Mesodermal cell (in vitro differentiated cells): ENCODE measurements at regions not wholly inside any gene's neighbourhood (a gene's known extent, or its start where the extent isn't known, plus 50 kb on each side); places are given as distances from the start of the nearest gene placed in this dataset.
"Not testable (repeated sequence)": the region's sequence is repeated elsewhere in the genome, so short reads cannot be mapped to it uniquely, and the experiment has no call there.

ENCODE experiments used
- H3K27ac ChIP-seq: 2 replicates; pipeline ENCODE4 v1.7.0; 2013; ENCODE audit warnings: mild to moderate bottlenecking, low read depth, low read length, moderate library complexity; ENCODE audit not compliant: severe bottlenecking
- H3K36me3 ChIP-seq: 2 replicates; pipeline ENCODE4 v1.7.1; 2013; ENCODE audit warnings: mild to moderate bottlenecking, low read length, moderate library complexity; ENCODE audit not compliant: control insufficient read depth, insufficient read depth
- H3K4me1 ChIP-seq: one replicate; pipeline ENCODE4 v1.7.1; 2013; ENCODE audit warnings: mild to moderate bottlenecking, low read length; ENCODE audit not compliant: insufficient read depth, control insufficient read depth, poor library complexity, severe bottlenecking
- H3K4me3 ChIP-seq: 2 replicates; pipeline ENCODE4 v1.7.0; 2013; ENCODE audit warnings: low read length, control low read depth, mild to moderate bottlenecking; ENCODE audit not compliant: insufficient read depth, poor library complexity, severe bottlenecking; ENCODE audit errors: extremely low read depth
- H3K9me3 ChIP-seq: 2 replicates; pipeline ENCODE4 v1.7.1; 2013; ENCODE audit warnings: mild to moderate bottlenecking, low read length, moderate library complexity; ENCODE audit not compliant: control insufficient read depth
- WGBS, 2 experiments: methylation state at CpG; one replicate each; pipeline ENCODE4 v1.1.5; 2013; ENCODE audit warnings: missing lambda C conversion rate in 2 of 2; ENCODE audit not compliant: insufficient coverage in 2 of 2; 5-methylcytosine and 5-hydroxymethylcytosine counted together

GRCh38 chr12:82300611-82301010, 57.6 kb downstream of the CCDC59 start:
- 83% methylated on average over 1 of the region's 3 CpGs; no CpG with 5 or more reads in 1 of the 2 experiments for WGBS, 2 experiments

GRCh38 chr12:82299319-82300025, 58.7 kb downstream of the CCDC59 start:
- Histone ChIP-seq H3K9me3 (no peaks in the 10 kb centered on the region), H3K27ac (peak overlapping the region; percentile 92), H3K4me1 (peaks cover 10% of the 10 kb centered on the region), H3K36me3 (no peaks in the 10 kb centered on the region), H3K4me3 (no peak overlapping the region)
- WGBS, 2 experiments, result 100% methylated on average over 1 of the region's 2 CpGs; no CpG with 5 or more reads in 1 of the 2 experiments

More at GRCh38 chr12:82300611-82301010, 57.6 kb downstream of the CCDC59 start:
- peak overlapping the region; percentile 92 for H3K27ac ChIP-seq
- H3K4me3 ChIP-seq, result no peak overlapping the region
- no peaks in the 10 kb centered on the region for H3K36me3 ChIP-seq
- peaks cover 10% of the 10 kb centered on the region for H3K4me1 ChIP-seq
- H3K9me3 ChIP-seq, result no peaks in the 10 kb centered on the region

GRCh38 chr12:82290415-82290814, 67.8 kb downstream of the CCDC59 start:
- Histone ChIP-seq H3K4me3 (no peak overlapping the region), H3K27ac (no peak overlapping the region), H3K36me3 (no peaks in the 10 kb centered on the region), H3K9me3 (no peaks in the 10 kb centered on the region), H3K4me1 (no peaks in the 10 kb centered on the region)
- 76 to 100% methylated on average over 1 to 2 of the region's 2 CpGs for WGBS, 2 experiments

GRCh38 chr12:82281335-82281734, 76.9 kb downstream of the CCDC59 start:
- WGBS, 2 experiments, result 0% methylated on average over 1 of the region's 1 CpG; no CpG with 5 or more reads in 1 of the 2 experiments
- not testable (repeated sequence) for H3K27ac ChIP-seq, H3K9me3 ChIP-seq, H3K36me3 ChIP-seq, H3K4me3 ChIP-seq, H3K4me1 ChIP-seq

- Histone ChIP-seq H3K27ac (no peak overlapping the region), H3K4me3 (no peak overlapping the region), H3K4me1 (no peaks in the 10 kb centered on the region), H3K36me3 (no peaks in the 10 kb centered on the region), H3K9me3 (peaks cover 7% of the 10 kb centered on the region)
- WGBS, 2 experiments, result 92% methylated on average over 2 of the region's 3 CpGs
These were observed 78.6 kb downstream of the CCDC59 start for GRCh38 chr12:82279536-82280058.

GRCh38 chr12:82277582-82277981, 80.6 kb downstream of the CCDC59 start:
- Histone ChIP-seq H3K27ac (no peak overlapping the region), H3K9me3 (peaks cover 7% of the 10 kb centered on the region), H3K4me3 (no peak overlapping the region), H3K36me3 (no peaks in the 10 kb centered on the region), H3K4me1 (no peaks in the 10 kb centered on the region)
- WGBS, 2 experiments, result 100% methylated on average over 1 of the region's 4 CpGs; no CpG with 5 or more reads in 1 of the 2 experiments

GRCh38 chr12:82242729-82243128, 115.5 kb downstream of the CCDC59 start:
- Histone ChIP-seq H3K9me3 (no peaks in the 10 kb centered on the region), H3K27ac (no peak overlapping the region), H3K4me1 (no peaks in the 10 kb centered on the region), H3K36me3 (no peaks in the 10 kb centered on the region), H3K4me3 (no peak overlapping the region)
- WGBS, 2 experiments, result 88 to 90% methylated on average over 4 of the region's 4 CpGs

- H3K4me1 ChIP-seq, result no peaks in the 10 kb centered on the region
- no peak overlapping the region for H3K4me3 ChIP-seq
- no peaks in the 10 kb centered on the region for H3K9me3 ChIP-seq
- no peaks in the 10 kb centered on the region for H3K36me3 ChIP-seq
- H3K27ac ChIP-seq, result no peak overlapping the region
These were observed 132.3 kb downstream of the CCDC59 start for GRCh38 chr12:82225871-82226270.

- H3K9me3 ChIP-seq, result no peaks in the 10 kb centered on the region
- H3K36me3 ChIP-seq, result no peaks in the 10 kb centered on the region
- WGBS, 2 experiments, result 94 to 100% methylated on average over 2 to 3 of the region's 4 CpGs
- H3K27ac ChIP-seq, result no peak overlapping the region
- no peak overlapping the region for H3K4me3 ChIP-seq
- no peaks in the 10 kb centered on the region for H3K4me1 ChIP-seq
These were observed 134.8 kb downstream of the CCDC59 start for GRCh38 chr12:82223426-82223825.

GRCh38 chr12:82216475-82216874, 141.7 kb downstream of the CCDC59 start:
- no peaks in the 10 kb centered on the region for H3K36me3 ChIP-seq
- H3K4me3 ChIP-seq, result no peak overlapping the region
- H3K4me1 ChIP-seq, result no peaks in the 10 kb centered on the region
- WGBS, 2 experiments, result 90 to 92% methylated on average over 4 to 5 of the region's 6 CpGs
- peaks cover 4% of the 10 kb centered on the region for H3K9me3 ChIP-seq
- no peak overlapping the region for H3K27ac ChIP-seq

- Histone ChIP-seq H3K27ac (no peak overlapping the region), H3K36me3 (no peaks in the 10 kb centered on the region), H3K4me3 (no peak overlapping the region), H3K4me1 (no peaks in the 10 kb centered on the region), H3K9me3 (peaks cover 8% of the 10 kb centered on the region)
- WGBS, 2 experiments, result 73% methylated on average over 1 of the region's 2 CpGs; no CpG with 5 or more reads in 1 of the 2 experiments
These were observed 144.4 kb downstream of the CCDC59 start for GRCh38 chr12:82213761-82214160.
